Mesenchymal stem cell (in vitro differentiated cells and primary cell): ENCODE measurements at regions not wholly inside any gene's neighbourhood (a gene's known extent, or its start where the extent isn't known, plus 50 kb on each side); places are given as distances from the start of the nearest gene placed in this dataset.

Experiments used
- DNase-seq: peaks from one replicate; pipeline ENCODE4 v3.0.0-alpha.2; 2013
- H2AFZ ChIP-seq: one replicate; pipeline ENCODE4 v1.6.1; 2013; ENCODE audit warnings: low read depth, mild to moderate bottlenecking, control low read depth, inconsistent platforms, low read length, moderate library complexity
- H2AK5ac ChIP-seq: 2 replicates; pipeline ENCODE4 v1.6.1; 2013; ENCODE audit warnings: low read length, moderate library complexity, mild to moderate bottlenecking, inconsistent platforms; ENCODE audit not compliant: severe bottlenecking
- H2BK120ac ChIP-seq: one replicate; pipeline ENCODE4 v1.6.1; 2013; ENCODE audit warnings: low read depth, mild to moderate bottlenecking, inconsistent platforms, low read length, moderate library complexity
- H2BK12ac ChIP-seq, 2 experiments: one replicate each; pipeline ENCODE4 v1.6.1; 2013; ENCODE audit warnings: inconsistent platforms in 2 of 2, low read length in 2 of 2, mild to moderate bottlenecking in 2 of 2, moderate library complexity in 2 of 2, control low read depth in 1 of 2
- H2BK15ac ChIP-seq: one replicate; pipeline ENCODE4 v1.6.1; 2013; ENCODE audit warnings: mild to moderate bottlenecking, low read depth, inconsistent platforms; ENCODE audit not compliant: poor library complexity, severe bottlenecking
- H2BK5ac ChIP-seq: 2 replicates; pipeline ENCODE4 v1.6.1; 2013; ENCODE audit warnings: low read depth, mild to moderate bottlenecking, low read length, control low read depth, inconsistent platforms; ENCODE audit not compliant: poor library complexity, severe bottlenecking
- H3K14ac ChIP-seq, 2 experiments: one replicate each; pipeline ENCODE4 v1.6.1; 2013; ENCODE audit warnings: inconsistent platforms in 2 of 2, low read length in 2 of 2, control low read depth in 1 of 2, mild to moderate bottlenecking in 1 of 2, moderate library complexity in 1 of 2
- H3K18ac ChIP-seq, 2 experiments: one replicate each; pipeline ENCODE4 v1.6.1; 2013; ENCODE audit warnings: inconsistent platforms in 2 of 2, low read length in 2 of 2, control low read depth in 1 of 2, low read depth in 1 of 2, mild to moderate bottlenecking in 1 of 2
- H3K23ac ChIP-seq, 2 experiments: one replicate each; pipeline ENCODE4 v1.6.1; 2013; ENCODE audit warnings: inconsistent platforms in 2 of 2, low read length in 2 of 2, mild to moderate bottlenecking in 2 of 2, moderate library complexity in 2 of 2, control low read depth in 1 of 2
- H3K27ac ChIP-seq: 2 replicates; pipeline ENCODE4 v1.5.1; 2013; ENCODE audit warnings: mild to moderate bottlenecking, moderate library complexity, low read length, control low read depth, inconsistent platforms; ENCODE audit not compliant: poor library complexity, severe bottlenecking
- H3K27me3 ChIP-seq, 2 experiments: 2 replicates each; pipeline versions ENCODE4 v1.6.1 to v1.7.0; 2013; ENCODE audit warnings: low read length in 2 of 2, mild to moderate bottlenecking in 2 of 2, moderate library complexity in 2 of 2, control low read depth in 1 of 2, inconsistent platforms in 1 of 2; ENCODE audit not compliant: control insufficient read depth in 1 of 2, insufficient read depth in 1 of 2
- H3K36me3 ChIP-seq, 2 experiments: 2 replicates each; pipeline versions ENCODE4 v1.6.1 to v1.7.0; 2013; ENCODE audit warnings: low read length in 2 of 2, control low read depth in 1 of 2, inconsistent platforms in 1 of 2, low read depth in 1 of 2, mild to moderate bottlenecking in 1 of 2; ENCODE audit not compliant: insufficient read depth in 2 of 2, control insufficient read depth in 1 of 2
- H3K4ac ChIP-seq, 2 experiments: one replicate each; pipeline ENCODE4 v1.6.1; 2013; ENCODE audit warnings: inconsistent platforms in 2 of 2, low read length in 2 of 2, mild to moderate bottlenecking in 2 of 2, moderate library complexity in 2 of 2, control low read depth in 1 of 2, low read depth in 1 of 2
- H3K4me1 ChIP-seq: 2 replicates; pipeline ENCODE4 v1.6.1; 2013; ENCODE audit warnings: low read depth, low read length, control low read depth; ENCODE audit not compliant: control insufficient read depth, insufficient read depth
- H3K4me2 ChIP-seq: 2 replicates; pipeline ENCODE4 v1.6.1; 2013; ENCODE audit warnings: low read length, mild to moderate bottlenecking, inconsistent platforms; ENCODE audit not compliant: poor library complexity, severe bottlenecking
- H3K4me3 ChIP-seq, 2 experiments: 2 replicates each; pipeline versions ENCODE4 v1.5.1 to v1.7.0; 2013; ENCODE audit warnings: low read length in 2 of 2, mild to moderate bottlenecking in 2 of 2, control low read depth in 1 of 2, low read depth in 1 of 2; ENCODE audit not compliant: insufficient read depth in 1 of 2
- H3K79me1 ChIP-seq: replicated peaks from 2 replicates; pipeline ENCODE4 v1.6.1; 2013; ENCODE audit warnings: mild to moderate bottlenecking, control low read depth, low read length, inconsistent platforms; ENCODE audit not compliant: poor library complexity, severe bottlenecking
- H3K9ac ChIP-seq: 2 replicates; pipeline ENCODE4 v1.7.0; 2013; ENCODE audit warnings: mild to moderate bottlenecking, low read length, moderate library complexity
- H3K9me3 ChIP-seq: 2 replicates; pipeline ENCODE4 v1.7.0; 2013; ENCODE audit warnings: mild to moderate bottlenecking, low read length; ENCODE audit not compliant: control insufficient read depth
- H4K8ac ChIP-seq: one replicate; pipeline ENCODE4 v1.6.1; 2013; ENCODE audit warnings: inconsistent platforms, mild to moderate bottlenecking, low read length, moderate library complexity
- H4K91ac ChIP-seq: one replicate; pipeline ENCODE4 v1.6.1; 2013; ENCODE audit warnings: mild to moderate bottlenecking, low read length, inconsistent platforms
- WGBS: methylation state at CpG from one replicate; pipeline ENCODE4 v1.1.7; 2013; ENCODE audit warnings: mixed read lengths; 5-methylcytosine and 5-hydroxymethylcytosine counted together

GRCh38 chr11:116414357-116414880, 358.4 kb downstream of the BUD13 start:
- no peak overlapping the region for H2BK15ac ChIP-seq
- H2AFZ ChIP-seq: no peak overlapping the region
- H3K4me1 ChIP-seq: no peaks in the 10 kb centered on the region
- no peak overlapping the region for H2AK5ac ChIP-seq
- no peak overlapping the region for H3K4me2 ChIP-seq
- H3K4ac ChIP-seq: no peak overlapping the region
- no peak for DNase-seq
- H2BK120ac ChIP-seq: no peak overlapping the region
- no peak overlapping the region for H3K27ac ChIP-seq
- no peaks in the 10 kb centered on the region for H3K9me3 ChIP-seq
- H3K14ac ChIP-seq: no peak overlapping the region
- no peak overlapping the region for H3K9ac ChIP-seq
- no peak overlapping the region for H3K18ac ChIP-seq
- no peak overlapping the region for H2BK5ac ChIP-seq
- H4K91ac ChIP-seq: no peak overlapping the region
- H2BK12ac ChIP-seq: no peak overlapping the region
- no peak overlapping the region for H4K8ac ChIP-seq
- H3K79me1 ChIP-seq: no peaks in the 10 kb centered on the region
- peaks cover 0 to 8% of the 10 kb centered on the region in 2 experiments for H3K27me3 ChIP-seq
- no peak overlapping the region for H3K23ac ChIP-seq
- no peaks in the 10 kb centered on the region for H3K36me3 ChIP-seq
- no peak overlapping the region for H3K4me3 ChIP-seq
- WGBS: 77% methylated on average over 6 of the region's 9 CpGs

GRCh38 chr11:116413301-116414242, 359.2 kb downstream of the BUD13 start:
- Histone ChIP-seq H3K18ac (no peak overlapping the region), H3K14ac (no peak overlapping the region), H4K91ac (no peak overlapping the region), H2BK5ac (no peak overlapping the region), H3K4ac (no peak overlapping the region), H3K23ac (no peak overlapping the region), H3K27me3 (peaks cover 0 to 13% of the 10 kb centered on the region in 2 experiments), H3K27ac (no peak overlapping the region), H2AFZ (no peak overlapping the region), H2BK12ac (no peak overlapping the region), H4K8ac (no peak overlapping the region), H3K4me2 (no peak overlapping the region), H3K4me3 (no peak overlapping the region), H2BK15ac (no peak overlapping the region), H3K36me3 (no peaks in the 10 kb centered on the region), H3K9me3 (no peaks in the 10 kb centered on the region), H3K79me1 (no peaks in the 10 kb centered on the region), H3K4me1 (no peaks in the 10 kb centered on the region), H2AK5ac (no peak overlapping the region), H2BK120ac (no peak overlapping the region), H3K9ac (no peak overlapping the region)
- no peak for DNase-seq
- no CpG with 5 or more reads among the region's 2 CpGs for WGBS

- no peak overlapping the region for H4K91ac ChIP-seq
- H3K4me2 ChIP-seq: no peak overlapping the region
- no peak overlapping the region for H3K23ac ChIP-seq
- H3K4ac ChIP-seq: no peak overlapping the region
- H3K36me3 ChIP-seq: no peaks in the 10 kb centered on the region
- H3K4me3 ChIP-seq: no peak overlapping the region
- no peak overlapping the region for H2BK12ac ChIP-seq
- H2BK120ac ChIP-seq: no peak overlapping the region
- no peak overlapping the region for H2AK5ac ChIP-seq
- peaks cover 0 to 13% of the 10 kb centered on the region in 2 experiments for H3K27me3 ChIP-seq
- no peak overlapping the region for H2AFZ ChIP-seq
- no peaks in the 10 kb centered on the region for H3K9me3 ChIP-seq
- 63% methylated on average over 6 of the region's 6 CpGs for WGBS
- no peak overlapping the region for H4K8ac ChIP-seq
- H3K27ac ChIP-seq: no peak overlapping the region
- H3K14ac ChIP-seq: no peak overlapping the region
- no peak overlapping the region for H2BK5ac ChIP-seq
- no peak overlapping the region for H2BK15ac ChIP-seq
- H3K4me1 ChIP-seq: no peaks in the 10 kb centered on the region
- no peaks in the 10 kb centered on the region for H3K79me1 ChIP-seq
- DNase-seq: no peak
- H3K18ac ChIP-seq: no peak overlapping the region
- H3K9ac ChIP-seq: no peak overlapping the region
These were observed 360.5 kb downstream of the BUD13 start for GRCh38 chr11:116412118-116412889.

GRCh38 chr11:116409238-116409637, 363.5 kb downstream of the BUD13 start:
- Histone ChIP-seq H4K91ac (no peak overlapping the region), H3K18ac (no peak overlapping the region), H3K27ac (no peak overlapping the region), H3K36me3 (no peaks in the 10 kb centered on the region), H3K14ac (no peak overlapping the region), H4K8ac (no peak overlapping the region), H3K9me3 (no peaks in the 10 kb centered on the region), H2AK5ac (no peak overlapping the region), H3K4ac (no peak overlapping the region), H2AFZ (no peak overlapping the region), H3K9ac (no peak overlapping the region), H3K23ac (no peak overlapping the region), H2BK15ac (no peak overlapping the region), H3K4me1 (no peaks in the 10 kb centered on the region), H2BK5ac (no peak overlapping the region), H3K4me3 (no peak overlapping the region), H2BK12ac (no peak overlapping the region), H2BK120ac (no peak overlapping the region), H3K4me2 (no peak overlapping the region), H3K27me3 (peaks cover 0 to 5% of the 10 kb centered on the region in 2 experiments), H3K79me1 (no peaks in the 10 kb centered on the region)
- 75% methylated on average over 1 of the region's 4 CpGs for WGBS
- no peak for DNase-seq
